ENCODE measurements at regions not wholly inside any gene's neighbourhood (a gene's known extent, or its start where the extent isn't known, plus 50 kb on each side); places are given as distances from the start of the nearest gene placed in this dataset.
"Not testable (repeated sequence)": the region's sequence is repeated elsewhere in the genome, so short reads cannot be mapped to it uniquely, and the experiment has no call there.

DNA sequence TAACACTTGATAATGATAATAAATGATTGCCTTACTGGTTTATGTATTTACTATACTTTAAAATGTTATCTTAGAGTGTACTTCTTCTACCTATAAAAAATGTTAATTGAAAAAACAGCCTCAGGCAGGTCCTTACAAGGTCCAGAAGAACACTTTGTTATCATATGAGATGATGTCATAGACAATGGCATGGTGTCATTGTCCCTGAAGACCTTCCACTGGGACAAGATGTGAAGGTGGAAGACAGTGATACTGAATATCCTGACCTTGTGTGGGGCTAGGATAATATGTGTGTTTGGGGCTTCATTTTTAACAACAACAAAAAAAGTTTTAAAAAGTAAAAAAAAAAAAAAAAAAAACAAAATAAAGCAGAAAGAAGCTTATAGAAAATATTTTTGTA, 342.2 kb upstream of the KYNU start:
- DNase-seq: no peak
- no peak for TF ChIP-seq POLR2A (IDR thresholded peaks at IDR 0.05; ENCODE audit: low read length)
- no peak for TF ChIP-seq GATA1 (IDR thresholded peaks at IDR 0.05; ENCODE audit: low read depth, low read length)

DNA sequence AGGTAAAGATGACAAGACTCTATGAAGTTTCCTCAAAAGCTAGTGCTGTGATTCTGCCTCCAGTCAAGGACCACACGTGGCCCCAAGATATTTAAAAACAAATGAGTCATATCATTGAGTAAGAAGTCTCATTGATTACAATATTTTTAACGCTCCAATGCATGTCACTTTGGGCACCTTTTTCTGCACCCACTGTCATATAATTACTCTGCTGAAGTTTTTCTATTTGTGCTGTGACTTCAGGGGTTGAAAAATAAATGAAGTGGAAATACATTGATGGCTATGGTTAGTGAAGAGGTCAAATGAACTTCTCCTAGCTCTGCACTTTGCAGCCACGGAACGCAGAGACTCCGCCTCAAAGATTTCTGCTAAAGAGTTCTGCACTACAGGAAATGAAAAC, 344.3 kb upstream of the KYNU start:
- DNase-seq: no peak
- TF ChIP-seq GATA1 (IDR thresholded peaks at IDR 0.05; ENCODE audit: low read depth, low read length) (no peak), POLR2A (IDR thresholded peaks at IDR 0.05; ENCODE audit: low read length) (no peak)

DNA sequence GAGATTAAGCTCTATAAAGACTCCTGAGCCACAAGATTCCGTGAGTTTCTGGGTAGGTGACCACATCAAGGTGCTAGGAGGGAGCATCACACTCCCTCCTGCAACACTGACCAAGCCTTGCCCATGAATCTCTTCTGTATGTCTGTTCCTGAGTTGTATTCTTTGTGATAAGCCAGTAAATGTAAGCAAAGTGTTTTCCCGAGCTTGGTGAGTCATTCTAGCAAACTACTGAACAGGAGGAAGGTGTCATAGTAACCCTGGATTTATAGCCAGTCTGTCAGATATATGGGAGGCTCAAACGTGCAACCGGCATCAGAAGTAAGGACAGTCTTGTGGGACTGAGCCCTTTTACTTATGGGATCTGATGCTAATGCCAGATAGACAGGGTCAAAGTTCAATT, 346.1 kb upstream of the KYNU start:
- no peak for TF ChIP-seq POLR2A (IDR thresholded peaks at IDR 0.05; ENCODE audit: low read length)
- no peak for TF ChIP-seq GATA1 (IDR thresholded peaks at IDR 0.05; ENCODE audit: low read depth, low read length)
- no peak for DNase-seq

- TF ChIP-seq POLR2A (IDR thresholded peaks at IDR 0.05; ENCODE audit: low read length): no peak
- no peak for TF ChIP-seq GATA1 (IDR thresholded peaks at IDR 0.05; ENCODE audit: low read depth, low read length)
- no peak for DNase-seq
These were observed 351.7 kb upstream of the KYNU start for GRCh38 chr2:142525720-142526119.

GRCh38 chr2:142521492-142521891, 356.0 kb upstream of the KYNU start:
- TF ChIP-seq POLR2A (IDR thresholded peaks at IDR 0.05; ENCODE audit: low read length) (no peak), GATA1 (IDR thresholded peaks at IDR 0.05; ENCODE audit: low read depth, low read length) (no peak)
- DNase-seq: no peak

GRCh38 chr2:142515493-142515892, 362.0 kb upstream of the KYNU start:
- no peak for DNase-seq
- TF ChIP-seq GATA1 (IDR thresholded peaks at IDR 0.05; ENCODE audit: low read depth, low read length): no peak
- no peak for TF ChIP-seq POLR2A (IDR thresholded peaks at IDR 0.05; ENCODE audit: low read length)

- TF ChIP-seq POLR2A (IDR thresholded peaks at IDR 0.05; ENCODE audit: low read length) (no peak), GATA1 (IDR thresholded peaks at IDR 0.05; ENCODE audit: low read depth, low read length) (no peak)
- DNase-seq: no peak
These were observed 368.1 kb upstream of the KYNU start for GRCh38 chr2:142509401-142509800.

DNA sequence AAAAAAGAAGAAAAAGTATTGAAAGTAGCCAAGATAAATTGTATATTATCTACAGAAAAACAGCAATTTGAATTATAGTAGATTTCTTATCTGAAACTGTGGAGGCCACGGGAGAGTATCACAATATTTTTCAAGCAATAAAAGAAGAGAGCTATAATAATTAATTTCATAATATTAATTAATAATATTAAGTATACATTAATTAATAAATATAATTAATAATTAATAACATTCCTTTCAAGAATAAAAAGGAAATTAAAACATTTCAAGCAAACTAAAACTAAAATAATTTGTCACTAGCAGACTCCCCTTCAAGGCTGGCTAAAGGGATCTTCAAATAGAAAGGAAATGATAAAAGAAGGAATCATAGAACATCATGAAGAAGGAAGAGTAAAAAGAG, 372.7 kb upstream of the KYNU start:
- no peak for DNase-seq
- TF ChIP-seq GATA1 (IDR thresholded peaks at IDR 0.05; ENCODE audit: low read depth, low read length): no peak
- no peak for TF ChIP-seq POLR2A (IDR thresholded peaks at IDR 0.05; ENCODE audit: low read length)

DNA sequence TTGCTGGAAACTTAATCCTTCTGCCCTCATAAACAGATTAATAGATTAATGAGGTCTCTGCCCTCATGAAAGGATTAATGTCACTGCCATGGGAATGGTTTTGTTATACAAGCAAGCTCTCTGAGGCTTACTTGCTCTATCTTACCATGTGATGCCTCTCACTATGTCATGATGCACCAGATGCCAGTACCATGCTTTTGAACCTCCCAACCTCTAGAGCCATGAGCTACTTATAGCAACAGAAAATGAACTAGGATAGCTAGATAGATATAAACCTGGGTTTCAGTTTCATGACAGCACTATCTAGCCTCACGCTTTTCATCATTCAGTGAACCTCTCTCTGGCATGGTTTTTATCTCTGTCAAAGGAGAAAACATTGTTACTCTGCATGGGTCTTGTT, 371.6 kb upstream of the LRP1B start:
- DNase-seq: no peak
- TF ChIP-seq GATA1 (IDR thresholded peaks at IDR 0.05; ENCODE audit: low read depth, low read length) (no peak), POLR2A (IDR thresholded peaks at IDR 0.05; ENCODE audit: low read length) (no peak)

DNA sequence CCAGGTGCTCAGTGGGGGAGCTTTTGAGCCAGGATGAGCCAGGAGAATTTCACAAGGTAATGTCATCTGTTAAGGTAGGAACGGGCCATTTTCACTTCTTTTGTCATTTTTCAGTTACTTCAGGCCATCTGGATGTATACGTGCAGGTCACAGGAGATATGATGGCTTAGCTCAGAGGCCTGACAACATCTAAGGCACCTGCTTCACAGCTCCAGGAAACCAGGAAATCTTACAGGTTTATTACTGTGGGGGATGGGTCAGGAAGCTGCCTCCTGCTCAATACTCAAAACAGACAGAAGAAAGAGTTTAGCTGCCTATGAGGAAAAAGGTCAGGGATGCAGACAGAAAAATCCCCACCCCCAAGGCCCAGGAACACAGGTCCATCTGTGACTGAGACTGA, 364.3 kb upstream of the LRP1B start:
- no peak for TF ChIP-seq GATA1 (IDR thresholded peaks at IDR 0.05; ENCODE audit: low read depth, low read length)
- TF ChIP-seq POLR2A (IDR thresholded peaks at IDR 0.05; ENCODE audit: low read length): no peak
- DNase-seq: no peak

- not testable (repeated sequence) for DNase-seq
These were observed 358.8 kb upstream of the LRP1B start for GRCh38 chr2:142489631-142490030.

DNA sequence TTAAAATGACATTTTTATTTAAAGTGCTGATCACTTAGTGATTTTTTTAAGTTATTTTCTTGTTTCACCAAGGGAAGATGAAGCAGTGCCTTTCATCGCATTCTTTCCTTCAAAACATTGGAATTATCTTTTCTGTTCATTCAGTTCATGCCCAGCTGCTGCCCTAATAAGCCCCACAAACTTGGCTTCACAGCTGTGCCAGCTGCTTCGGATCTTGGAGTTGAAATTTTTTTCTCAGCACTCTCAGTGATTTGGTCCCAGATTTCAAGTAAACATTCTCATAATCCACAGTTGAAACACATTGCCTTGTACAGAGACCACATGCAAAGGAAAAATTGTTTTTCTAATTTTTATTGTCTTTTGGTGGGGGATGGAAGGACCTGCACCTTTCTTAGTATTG, 353.3 kb upstream of the LRP1B start:
- TF ChIP-seq GATA1 (IDR thresholded peaks at IDR 0.05; ENCODE audit: low read depth, low read length) (no peak), POLR2A (IDR thresholded peaks at IDR 0.05; ENCODE audit: low read length) (no peak)
- DNase-seq: no peak

DNA sequence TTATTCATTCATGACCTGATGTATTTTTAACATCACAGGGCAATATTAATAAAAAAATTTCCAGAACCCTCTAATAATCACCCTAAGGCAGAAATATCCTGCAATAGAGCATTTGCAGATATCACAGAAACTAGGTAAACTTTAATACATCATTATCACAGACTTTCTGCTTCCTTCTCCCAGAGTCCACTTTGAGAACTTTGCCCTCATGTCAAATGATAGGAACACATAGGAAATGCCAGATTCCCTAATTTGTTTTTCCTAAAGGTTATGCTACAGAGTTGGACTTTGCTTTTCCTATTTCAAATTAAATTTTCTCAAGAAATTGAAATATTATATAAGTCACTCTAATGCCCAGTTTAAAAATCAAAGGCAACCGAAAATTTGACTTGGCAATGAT, 352.8 kb upstream of the LRP1B start:
- no peak for TF ChIP-seq POLR2A (IDR thresholded peaks at IDR 0.05; ENCODE audit: low read length)
- no peak for TF ChIP-seq GATA1 (IDR thresholded peaks at IDR 0.05; ENCODE audit: low read depth, low read length)
- no peak for DNase-seq

DNA sequence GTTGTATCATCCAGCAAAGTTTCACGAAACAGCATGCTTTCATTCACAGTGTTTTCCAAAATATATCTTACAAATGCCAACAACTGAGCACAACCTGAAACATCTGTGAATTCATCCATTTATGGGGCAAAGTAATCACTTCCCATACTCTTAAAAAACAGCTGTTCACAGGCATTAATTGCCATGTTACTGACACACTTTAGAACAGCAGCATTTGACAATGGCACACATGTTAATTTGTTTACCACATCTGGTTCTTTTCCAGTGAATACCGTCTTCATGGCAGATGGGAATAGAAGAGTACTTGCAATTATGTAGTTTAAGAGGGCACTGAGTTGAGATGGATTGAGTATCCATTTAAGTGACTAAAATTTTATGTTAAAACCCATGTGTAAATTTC, 347.4 kb upstream of the LRP1B start:
- DNase-seq: no peak
- TF ChIP-seq POLR2A (IDR thresholded peaks at IDR 0.05; ENCODE audit: low read length) (no peak), GATA1 (IDR thresholded peaks at IDR 0.05; ENCODE audit: low read depth, low read length) (no peak)

DNA sequence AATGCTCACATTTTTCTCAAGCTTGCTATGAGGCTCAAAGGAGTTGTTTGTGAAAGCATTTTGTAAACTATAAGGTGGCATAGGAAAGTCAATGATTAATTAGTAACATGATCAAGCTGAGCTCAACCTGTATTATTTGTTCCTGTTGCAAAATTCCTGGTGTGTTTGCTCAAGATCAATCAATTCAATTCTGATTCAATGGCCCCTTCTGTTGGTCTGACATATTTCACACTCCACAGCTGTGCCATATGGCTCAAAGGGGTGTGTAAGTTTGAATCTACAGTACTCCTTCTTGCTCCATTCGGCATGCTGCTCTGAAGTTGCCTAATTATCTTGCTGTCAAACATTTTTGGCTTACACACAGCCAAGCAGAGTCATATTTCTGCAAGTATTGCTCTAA, 341.6 kb upstream of the LRP1B start:
- TF ChIP-seq GATA1 (IDR thresholded peaks at IDR 0.05; ENCODE audit: low read depth, low read length): no peak

GRCh38 chr2:142467321-142467720, 336.5 kb upstream of the LRP1B start:
- no peak for DNase-seq
- no peak for TF ChIP-seq POLR2A (IDR thresholded peaks at IDR 0.05; ENCODE audit: low read length)
- TF ChIP-seq GATA1 (IDR thresholded peaks at IDR 0.05; ENCODE audit: low read depth, low read length): no peak

More for the DNA sequence above, 341.6 kb upstream of the LRP1B start:
- DNase-seq: no peak
